GM13976 (cell line): ENCODE measurements at regions not wholly inside any gene's neighbourhood (a gene's known extent, or its start where the extent isn't known, plus 50 kb on each side); places are given as distances from the start of the nearest gene placed in this dataset.

Experiments
- DNase-seq: peaks from one replicate; pipeline ENCODE4 v3.0.0; 2012; ENCODE audit warnings: low spot score
- in situ Hi-C: fragments of 300-500 bp; cut with MboI; formaldehyde crosslinking; loops from one replicate; pipeline ENCODE4 v1.12.0; 2022; ENCODE audit warnings: low sequenced_read_pairs, mixed read lengths, inconsistent platforms; ENCODE audit not compliant: unreplicated experiment
- TF ChIP-seq, protein P1 (sequence below): IDR thresholded peaks from 2 replicates; pipeline ENCODE4 v1.5.1; 2012; ENCODE audit warnings: borderline replicate concordance, mild to moderate bottlenecking; ENCODE audit not compliant: insufficient read depth; ENCODE audit errors: extremely low read depth, missing control alignments, control extremely low read depth

DNA sequence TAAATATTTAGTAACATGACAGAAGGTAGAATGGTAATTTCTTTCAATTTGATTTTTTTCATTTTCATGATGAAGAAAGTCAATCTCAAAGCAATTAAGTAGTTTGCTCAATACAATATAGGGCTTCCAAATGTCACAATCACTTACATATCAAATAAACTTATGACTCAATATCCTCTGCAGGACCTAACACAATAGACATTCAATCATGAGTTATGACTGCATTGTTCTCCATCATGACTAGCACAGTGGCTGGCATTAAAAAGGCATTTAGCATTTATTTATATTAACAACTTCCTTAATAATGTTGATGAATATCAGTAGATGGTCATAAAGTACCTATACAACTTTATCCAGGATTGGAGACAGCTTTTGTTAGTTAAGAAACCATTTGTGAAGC, 1499.6 kb downstream of the EFNA5 start:
- in situ Hi-C loops, result no loop called here
- no peak for DNase-seq

GRCh38 chr5:106167766-106168165, 1503.0 kb downstream of the EFNA5 start:
- in situ Hi-C loops, result no loop called here
- TF ChIP-seq, protein P1, sequence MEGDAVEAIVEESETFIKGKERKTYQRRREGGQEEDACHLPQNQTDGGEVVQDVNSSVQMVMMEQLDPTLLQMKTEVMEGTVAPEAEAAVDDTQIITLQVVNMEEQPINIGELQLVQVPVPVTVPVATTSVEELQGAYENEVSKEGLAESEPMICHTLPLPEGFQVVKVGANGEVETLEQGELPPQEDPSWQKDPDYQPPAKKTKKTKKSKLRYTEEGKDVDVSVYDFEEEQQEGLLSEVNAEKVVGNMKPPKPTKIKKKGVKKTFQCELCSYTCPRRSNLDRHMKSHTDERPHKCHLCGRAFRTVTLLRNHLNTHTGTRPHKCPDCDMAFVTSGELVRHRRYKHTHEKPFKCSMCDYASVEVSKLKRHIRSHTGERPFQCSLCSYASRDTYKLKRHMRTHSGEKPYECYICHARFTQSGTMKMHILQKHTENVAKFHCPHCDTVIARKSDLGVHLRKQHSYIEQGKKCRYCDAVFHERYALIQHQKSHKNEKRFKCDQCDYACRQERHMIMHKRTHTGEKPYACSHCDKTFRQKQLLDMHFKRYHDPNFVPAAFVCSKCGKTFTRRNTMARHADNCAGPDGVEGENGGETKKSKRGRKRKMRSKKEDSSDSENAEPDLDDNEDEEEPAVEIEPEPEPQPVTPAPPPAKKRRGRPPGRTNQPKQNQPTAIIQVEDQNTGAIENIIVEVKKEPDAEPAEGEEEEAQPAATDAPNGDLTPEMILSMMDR, result no peak
- no peak for DNase-seq

More for the DNA sequence above, 1499.6 kb downstream of the EFNA5 start:
- TF ChIP-seq, protein P1, result no peak

DNA sequence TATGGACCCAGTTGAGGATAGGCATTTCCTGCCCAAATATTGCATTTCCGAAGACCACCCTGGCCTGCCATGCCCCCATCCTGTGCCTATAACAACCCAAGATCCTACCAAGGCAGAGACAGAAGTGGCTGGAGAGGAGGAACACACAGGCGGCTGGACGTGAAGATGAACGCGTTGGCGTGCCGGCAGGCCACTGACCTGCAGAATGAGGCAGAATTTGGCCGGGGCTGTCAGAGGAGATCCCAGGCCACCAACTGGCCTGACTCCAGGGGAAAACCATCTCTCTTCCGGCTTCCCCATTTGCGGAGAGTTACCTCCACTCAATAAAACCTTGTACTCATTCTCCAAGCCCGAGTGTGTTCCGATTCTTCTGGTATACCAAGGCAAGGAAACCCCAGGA, 1507.5 kb downstream of the EFNA5 start:
- DNase-seq, result no peak
- TF ChIP-seq, protein P1, result no peak
- in situ Hi-C loops, result no loop called here

DNA sequence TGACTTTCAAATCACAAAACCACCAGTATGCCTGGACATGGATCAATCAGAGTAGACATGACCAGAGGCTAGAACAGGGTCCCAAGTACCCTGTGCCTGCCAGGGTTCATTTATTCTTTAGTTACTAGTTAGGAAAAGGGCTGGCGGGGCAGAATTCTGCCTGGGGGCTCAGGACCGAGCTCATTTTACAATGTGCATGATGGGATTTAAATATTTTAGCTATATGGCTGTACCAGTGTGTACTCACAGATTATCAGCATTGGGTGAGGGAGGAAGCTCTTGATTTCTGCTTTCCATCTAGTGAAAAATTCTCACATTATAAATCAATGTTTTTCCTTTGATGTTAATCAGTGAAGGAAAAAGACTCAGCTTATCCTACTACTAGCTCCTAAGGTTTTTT, 1511.1 kb downstream of the EFNA5 start:
- in situ Hi-C loops, result no loop called here
- no peak for DNase-seq
- TF ChIP-seq, protein P1, result no peak

DNA sequence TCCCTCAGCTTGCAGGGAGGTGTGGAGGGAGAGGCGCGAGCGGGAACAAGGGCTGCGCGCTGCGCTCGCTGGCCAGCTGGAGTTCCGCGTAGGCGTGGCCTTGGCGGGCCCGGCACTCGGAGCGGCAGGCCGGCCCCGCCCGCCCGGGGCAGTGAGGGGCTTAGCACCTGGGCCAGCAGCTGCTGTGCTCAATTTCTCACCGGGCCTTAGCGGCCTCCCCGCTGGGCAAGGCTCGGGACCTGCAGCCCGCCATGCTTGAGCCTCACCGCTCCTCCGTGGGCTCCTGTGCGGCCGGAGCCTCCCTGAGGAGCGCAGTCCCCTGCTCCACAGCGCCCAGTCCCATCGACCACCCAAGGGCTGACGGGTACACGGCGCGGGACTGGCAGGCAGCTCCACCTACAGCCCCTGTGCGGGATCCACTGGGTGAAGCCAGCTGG, 1516.4 kb downstream of the EFNA5 start:
- in situ Hi-C loops, result no loop called here
- no peak for DNase-seq
- TF ChIP-seq, protein P1, result no peak

GRCh38 chr5:106152569-106152968, 1518.2 kb downstream of the EFNA5 start:
- DNase-seq, result no peak
- in situ Hi-C loops, result no loop called here
- TF ChIP-seq, protein P1, result no peak

GRCh38 chr5:106142116-106142515, 1528.6 kb downstream of the EFNA5 start:
- DNase-seq, result no peak
- in situ Hi-C loops, result no loop called here
- TF ChIP-seq, protein P1, result no peak
